Ascending aorta (tissue), 2 donors: ENCODE measurements at regions not wholly inside any gene's neighbourhood (a gene's known extent, or its start where the extent isn't known, plus 50 kb on each side); places are given as distances from the start of the nearest gene placed in this dataset.

Experiments used
- DNase-seq, 2 donors: peaks; one replicate each; pipeline ENCODE4 v3.0.0-alpha.2; 2019; ENCODE audit warnings: low spot score in 2 of 2
- H3K27ac ChIP-seq, 2 donors: fragments of 200-600 bp; sonication (generic); one replicate each; pipeline ENCODE4 v1.5.1; 2016 to 2017; ENCODE audit warnings: mild to moderate bottlenecking in 1 of 2
- H3K27me3 ChIP-seq: fragments of 200-600 bp; sonication (generic); one replicate; pipeline ENCODE4 v1.5.1; 2017
- H3K36me3 ChIP-seq, 2 donors: fragments of 200-600 bp; sonication (generic); one replicate each; pipeline ENCODE4 v1.5.1; 2016
- H3K4me1 ChIP-seq, 2 donors: fragments of 200-600 bp; sonication (generic); one replicate each; pipeline ENCODE4 v1.5.1; 2016 to 2017; ENCODE audit warnings: mild to moderate bottlenecking in 1 of 2
- H3K4me3 ChIP-seq, 2 donors: fragments of 200-600 bp; sonication (generic); one replicate each; pipeline ENCODE4 v1.5.1; 2016 to 2017; ENCODE audit warnings: mild to moderate bottlenecking in 1 of 2
- H3K9me3 ChIP-seq, 2 donors: fragments of 200-600 bp; sonication (generic); one replicate each; pipeline ENCODE4 v1.5.1; 2016
- CTCF ChIP-seq, 3 experiments: fragments of 200-600 bp in 2 of 3; fragments of 450-650 bp in 1 of 3; sonication (generic) in 2 of 3; IDR thresholded peaks; one replicate each; pipeline ENCODE4 v1.5.1; 2016 to 2019; ENCODE audit warnings: antibody characterized with exemption in 3 of 3, mild to moderate bottlenecking in 1 of 3, moderate library complexity in 1 of 3
- intact Hi-C: fragments of 100-400 bp; cut with DNase I; formaldehyde crosslinking; loops from one replicate; pipeline ENCODE4 v1.15.1; 2023

GRCh38 chr2:8285081-8285480 lies 396.8 kb upstream of the ID2 start:
- intact Hi-C loops, result no loop called here
- Histone ChIP-seq H3K9me3 (no peaks in the 10 kb centered on the region), H3K36me3 (no peaks in the 10 kb centered on the region), H3K27ac (no peak overlapping the region), H3K27me3 (no peaks in the 10 kb centered on the region), H3K4me3 (no peak overlapping the region), H3K4me1 (no peaks in the 10 kb centered on the region)
- peak in 1 of 3 experiments; percentile 19 for TF ChIP-seq CTCF (IDR thresholded peaks at IDR 0.05)
- peak in 1 of 2 donors; percentile 42 for DNase-seq

DNA sequence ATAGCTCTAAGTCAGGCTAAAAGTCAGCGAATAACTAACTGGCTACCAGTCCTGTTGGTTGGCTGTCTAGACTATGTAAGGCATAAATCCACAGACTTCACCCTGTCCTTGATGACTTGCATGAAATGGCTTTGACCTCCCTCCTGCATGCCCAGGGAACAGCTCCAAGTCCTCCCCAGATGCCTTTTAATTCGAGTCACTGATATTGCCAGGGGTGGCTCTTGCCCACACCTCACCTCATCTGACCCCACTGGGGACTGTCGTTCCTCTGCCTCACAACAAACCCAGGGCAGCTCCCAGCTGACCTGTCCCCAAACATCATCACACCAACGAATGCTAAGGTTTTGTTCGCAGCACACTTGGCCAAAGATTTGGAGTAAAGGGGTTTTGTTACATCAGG lies 396.0 kb upstream of the ID2 start:
- H3K9me3 ChIP-seq, result no peaks in the 10 kb centered on the region
- intact Hi-C loops, result no loop called here
- no peak for TF ChIP-seq CTCF (IDR thresholded peaks at IDR 0.05)

DNA sequence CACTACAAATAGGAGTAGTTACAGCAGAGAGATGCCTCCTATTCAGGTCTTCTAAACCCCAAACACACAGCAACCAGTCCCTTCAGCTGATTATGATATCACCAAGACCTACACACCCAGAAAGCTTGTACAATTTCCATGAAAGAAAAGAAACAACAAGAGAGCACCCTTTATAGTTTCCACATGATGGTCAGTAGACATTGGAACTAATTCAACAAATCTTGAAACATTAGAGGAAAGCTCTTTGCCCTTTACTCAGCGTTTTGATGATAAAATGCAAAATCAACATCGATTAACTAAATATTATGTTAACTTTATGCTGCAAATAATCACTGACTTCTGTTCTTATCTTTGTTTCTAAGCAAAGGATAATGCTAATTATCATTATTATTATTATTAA lies 393.6 kb upstream of the ID2 start:
- intact Hi-C loops, result no loop called here

More for the DNA sequence above, 396.0 kb upstream of the ID2 start:
- DNase-seq, result peak in 1 of 2 donors; percentile 30
- no peak overlapping the region for H3K27ac ChIP-seq
- no peaks in the 10 kb centered on the region for H3K27me3 ChIP-seq
- no peaks in the 10 kb centered on the region for H3K4me1 ChIP-seq
- H3K4me3 ChIP-seq, result no peak overlapping the region
- no peaks in the 10 kb centered on the region for H3K36me3 ChIP-seq

GRCh38 chr2:8289111-8289510 lies 392.7 kb upstream of the ID2 start:
- Histone ChIP-seq H3K27ac (no peak overlapping the region), H3K27me3 (no peaks in the 10 kb centered on the region), H3K4me1 (no peaks in the 10 kb centered on the region), H3K4me3 (no peak overlapping the region), H3K9me3 (peaks cover 0 to 5% of the 10 kb centered on the region in 2 donors), H3K36me3 (no peaks in the 10 kb centered on the region)
- intact Hi-C loops, result no loop called here
- no peak for TF ChIP-seq CTCF (IDR thresholded peaks at IDR 0.05)
- DNase-seq, result no peak

More for the DNA sequence above, 393.6 kb upstream of the ID2 start:
- Histone ChIP-seq H3K27ac (no peak overlapping the region), H3K36me3 (no peaks in the 10 kb centered on the region), H3K4me3 (no peak overlapping the region), H3K27me3 (no peaks in the 10 kb centered on the region), H3K4me1 (no peaks in the 10 kb centered on the region), H3K9me3 (peaks cover 0 to 5% of the 10 kb centered on the region in 2 donors)
- no peak for DNase-seq
- no peak for TF ChIP-seq CTCF (IDR thresholded peaks at IDR 0.05)

DNA sequence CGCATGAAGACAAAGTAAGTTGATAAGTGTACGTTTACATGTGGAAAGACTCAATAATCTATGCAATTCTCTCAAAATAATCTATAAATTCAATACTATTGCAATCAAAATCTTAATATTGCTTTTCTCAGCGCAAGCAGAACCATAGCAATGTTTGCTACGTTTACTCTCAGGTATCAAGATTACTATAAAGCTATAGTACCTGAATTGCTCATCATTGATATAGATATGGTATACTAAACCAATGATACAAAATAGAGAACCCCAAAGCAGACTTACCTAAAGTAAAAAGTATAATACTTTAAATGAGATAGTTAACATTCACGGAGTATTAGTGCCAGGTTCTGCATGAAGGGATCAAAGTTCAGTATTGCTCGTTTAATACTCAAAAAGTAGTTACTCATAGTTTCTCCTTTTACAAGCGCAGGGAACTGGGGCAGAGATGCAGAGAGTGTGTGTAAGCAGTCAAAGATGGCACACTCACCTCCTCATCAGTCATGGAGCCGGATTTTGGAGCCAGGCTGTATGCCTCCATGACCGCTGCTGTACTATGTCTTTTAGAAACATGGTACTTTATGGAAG lies 391.0 kb upstream of the ID2 start:
- Histone ChIP-seq H3K36me3 (no peaks in the 10 kb centered on the region), H3K27ac (no peak overlapping the region), H3K27me3 (no peaks in the 10 kb centered on the region), H3K4me1 (no peaks in the 10 kb centered on the region), H3K9me3 (peaks cover 0 to 5% of the 10 kb centered on the region in 2 donors), H3K4me3 (no peak overlapping the region)
- TF ChIP-seq CTCF (IDR thresholded peaks at IDR 0.05), result no peak
- intact Hi-C loops, result no loop called here
- DNase-seq, result peak in 1 of 2 donors; percentile 4

- no peak for DNase-seq
- no peak for TF ChIP-seq CTCF (IDR thresholded peaks at IDR 0.05)
- no peak overlapping the region for H3K27ac ChIP-seq
- no peaks in the 10 kb centered on the region for H3K36me3 ChIP-seq
- no peaks in the 10 kb centered on the region for H3K4me1 ChIP-seq
- H3K9me3 ChIP-seq, result peaks cover 0 to 5% of the 10 kb centered on the region in 2 donors
- intact Hi-C loops, result no loop called here
- no peaks in the 10 kb centered on the region for H3K27me3 ChIP-seq
- H3K4me3 ChIP-seq, result no peak overlapping the region
These were observed 385.6 kb upstream of the ID2 start for GRCh38 chr2:8296306-8296705.
